D721Med (cell line): ENCODE measurements at regions not wholly inside any gene's neighbourhood (a gene's known extent, or its start where the extent isn't known, plus 50 kb on each side); places are given as distances from the start of the nearest gene placed in this dataset.
"Not testable (repeated sequence)": the region's sequence is repeated elsewhere in the genome, so short reads cannot be mapped to it uniquely, and the experiment has no call there.

ENCODE experiments used
- DNase-seq: peaks from one replicate; pipeline ENCODE4 v3.0.0; 2011; ENCODE audit warnings: low spot score; ENCODE audit not compliant: insufficient read length
- FAIRE-seq: peaks from 2 replicates; lab custom pipeline; 2011; peaks lifted over from hg19 to GRCh38; lab: Jason Lieb, UNC
- TF ChIP-seq, protein P1 (sequence below): IDR thresholded peaks from 2 replicates; pipeline ENCODE4 v1.5.1; 2012; ENCODE audit warnings: mild to moderate bottlenecking, control low read depth; ENCODE audit not compliant: insufficient read depth; ENCODE audit errors: missing control alignments

- DNase-seq (no peak), FAIRE-seq (no peak)
- TF ChIP-seq, protein P1, sequence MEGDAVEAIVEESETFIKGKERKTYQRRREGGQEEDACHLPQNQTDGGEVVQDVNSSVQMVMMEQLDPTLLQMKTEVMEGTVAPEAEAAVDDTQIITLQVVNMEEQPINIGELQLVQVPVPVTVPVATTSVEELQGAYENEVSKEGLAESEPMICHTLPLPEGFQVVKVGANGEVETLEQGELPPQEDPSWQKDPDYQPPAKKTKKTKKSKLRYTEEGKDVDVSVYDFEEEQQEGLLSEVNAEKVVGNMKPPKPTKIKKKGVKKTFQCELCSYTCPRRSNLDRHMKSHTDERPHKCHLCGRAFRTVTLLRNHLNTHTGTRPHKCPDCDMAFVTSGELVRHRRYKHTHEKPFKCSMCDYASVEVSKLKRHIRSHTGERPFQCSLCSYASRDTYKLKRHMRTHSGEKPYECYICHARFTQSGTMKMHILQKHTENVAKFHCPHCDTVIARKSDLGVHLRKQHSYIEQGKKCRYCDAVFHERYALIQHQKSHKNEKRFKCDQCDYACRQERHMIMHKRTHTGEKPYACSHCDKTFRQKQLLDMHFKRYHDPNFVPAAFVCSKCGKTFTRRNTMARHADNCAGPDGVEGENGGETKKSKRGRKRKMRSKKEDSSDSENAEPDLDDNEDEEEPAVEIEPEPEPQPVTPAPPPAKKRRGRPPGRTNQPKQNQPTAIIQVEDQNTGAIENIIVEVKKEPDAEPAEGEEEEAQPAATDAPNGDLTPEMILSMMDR, result no peak
Measured at GRCh38 chr6:140168365-140168764, 793.9 kb upstream of the CITED2 start.

- DNase-seq, result no peak
- TF ChIP-seq, protein P1, result no peak
- FAIRE-seq, result no peak
Measured at GRCh38 chr6:140160909-140161308, 786.5 kb upstream of the CITED2 start.

DNA sequence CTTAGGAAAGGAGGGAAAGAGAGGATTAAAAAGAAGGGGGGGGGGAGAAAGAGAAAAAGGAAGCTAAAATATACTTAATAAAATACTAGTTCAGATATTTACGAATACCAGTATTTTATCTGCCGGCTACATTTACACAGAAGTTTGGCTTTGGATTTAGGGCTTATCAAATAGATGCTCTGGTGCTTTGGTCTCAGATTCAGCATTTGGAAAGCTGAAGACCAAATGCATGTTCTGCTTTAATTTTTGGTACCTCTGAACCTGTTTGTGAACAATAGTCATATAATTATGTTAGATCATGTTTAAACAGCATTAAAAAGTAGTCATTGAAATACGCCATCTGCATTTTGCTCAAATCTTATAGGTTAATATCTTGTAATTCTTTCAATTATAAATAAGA, 786.0 kb upstream of the CITED2 start:
- TF ChIP-seq, protein P1, result no peak
- DNase-seq, result no peak
- no peak for FAIRE-seq

- no peak for FAIRE-seq
- DNase-seq, result no peak
- TF ChIP-seq, protein P1, result no peak
Measured at GRCh38 chr6:140156131-140156530, 781.7 kb upstream of the CITED2 start.

- FAIRE-seq, result no peak
- TF ChIP-seq, protein P1, result no peak
- DNase-seq, result no peak
Measured at GRCh38 chr6:140155451-140156126, 781.1 kb upstream of the CITED2 start.

DNA sequence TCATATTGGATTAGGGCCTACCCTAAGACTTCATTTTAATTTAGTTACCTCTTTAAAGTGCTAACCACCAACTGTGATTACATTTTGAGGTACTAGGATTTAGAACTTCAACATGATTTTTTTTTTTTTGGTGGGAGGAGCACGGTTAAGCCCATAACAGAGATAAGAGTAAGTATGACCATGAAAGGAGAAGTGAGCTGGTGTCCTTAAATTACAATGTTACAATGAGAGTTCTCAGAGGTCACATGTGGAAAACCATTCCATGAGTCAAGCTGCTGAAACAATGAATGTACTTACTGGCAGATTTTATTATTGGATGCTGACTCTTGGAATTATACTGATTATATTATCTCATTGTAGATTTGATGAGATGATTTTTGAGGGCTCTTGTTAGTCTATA, 779.3 kb upstream of the CITED2 start:
- DNase-seq, result no peak
- FAIRE-seq, result no peak
- TF ChIP-seq, protein P1, result no peak

DNA sequence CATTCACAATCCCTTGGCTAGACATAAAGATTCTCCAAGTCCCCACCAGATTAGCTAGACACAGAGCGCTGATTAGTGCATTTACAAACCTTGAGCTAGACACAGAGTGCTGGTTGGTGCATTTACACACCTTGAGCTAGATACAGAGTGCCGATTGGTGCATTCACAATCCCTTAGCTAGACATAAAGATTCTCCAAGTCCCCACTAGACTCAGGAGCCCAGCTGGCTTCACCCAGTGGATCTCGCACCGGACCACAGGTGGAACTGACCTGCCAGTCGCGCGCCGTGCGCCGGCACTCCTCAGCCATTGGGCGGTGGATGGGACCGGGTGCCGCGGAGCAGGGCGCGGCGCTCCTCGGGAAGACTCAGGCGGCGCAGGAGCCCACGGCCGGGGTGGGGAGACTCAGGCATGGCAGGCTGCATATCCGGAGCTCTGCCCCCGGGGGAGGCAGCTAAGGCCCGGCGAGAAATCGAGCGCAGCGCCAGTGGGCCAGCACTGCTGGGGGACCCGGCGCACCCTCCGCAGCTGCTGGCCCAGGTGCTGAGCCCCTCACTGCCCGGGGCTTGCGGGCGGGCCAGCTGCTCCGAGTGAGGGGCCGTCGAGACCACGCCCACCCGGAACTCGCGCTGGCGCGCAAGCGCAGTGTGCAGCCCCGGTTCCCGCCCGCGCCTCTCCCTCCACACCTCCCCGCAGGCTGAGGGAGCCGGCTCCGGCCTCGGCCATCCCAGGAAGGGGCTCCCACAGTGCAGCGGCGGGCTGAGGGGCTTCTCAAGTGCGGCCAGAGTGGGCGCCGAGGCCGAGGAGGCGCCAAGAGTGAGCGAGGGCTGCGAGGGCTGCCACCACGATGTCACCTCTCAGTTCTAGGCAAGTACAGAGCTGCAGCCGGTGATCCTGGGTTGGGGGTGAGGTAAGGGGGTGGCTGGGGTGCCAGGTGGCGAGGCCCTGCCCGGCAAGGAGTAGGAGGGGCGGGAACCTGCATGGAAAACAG, 773.7 kb upstream of the CITED2 start:
- not testable (repeated sequence) for FAIRE-seq, DNase-seq
